GM12872 (cell line): ENCODE measurements at regions not wholly inside any gene's neighbourhood (a gene's known extent, or its start where the extent isn't known, plus 50 kb on each side); places are given as distances from the start of the nearest gene placed in this dataset.

Source experiments
- TF ChIP-seq, protein P1 (sequence below): IDR thresholded peaks from 3 replicates; pipeline ENCODE4 v1.5.1; 2011; ENCODE audit warnings: low read depth, mild to moderate bottlenecking, low read length, moderate library complexity; ENCODE audit not compliant: insufficient read depth

DNA sequence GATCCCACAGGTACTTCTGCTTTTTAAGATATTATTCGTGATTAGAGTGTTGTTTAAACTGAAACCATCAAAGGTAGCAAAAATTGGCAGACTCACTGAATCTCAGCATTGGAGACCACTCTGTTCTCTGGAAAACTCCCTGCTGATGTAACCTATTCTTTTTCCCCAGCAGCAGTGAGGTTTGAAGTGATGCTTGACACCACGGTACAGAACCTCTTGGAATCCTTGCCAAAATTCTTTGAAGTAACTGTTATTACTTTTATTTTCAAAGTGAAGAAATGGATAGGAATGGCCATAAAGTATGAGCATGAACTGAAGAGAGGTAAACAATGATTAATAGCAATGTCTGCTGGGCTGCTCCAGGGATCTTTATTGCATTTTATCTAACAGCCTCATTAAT lies 66.4 kb upstream of the KL start:
- TF ChIP-seq, protein P1, sequence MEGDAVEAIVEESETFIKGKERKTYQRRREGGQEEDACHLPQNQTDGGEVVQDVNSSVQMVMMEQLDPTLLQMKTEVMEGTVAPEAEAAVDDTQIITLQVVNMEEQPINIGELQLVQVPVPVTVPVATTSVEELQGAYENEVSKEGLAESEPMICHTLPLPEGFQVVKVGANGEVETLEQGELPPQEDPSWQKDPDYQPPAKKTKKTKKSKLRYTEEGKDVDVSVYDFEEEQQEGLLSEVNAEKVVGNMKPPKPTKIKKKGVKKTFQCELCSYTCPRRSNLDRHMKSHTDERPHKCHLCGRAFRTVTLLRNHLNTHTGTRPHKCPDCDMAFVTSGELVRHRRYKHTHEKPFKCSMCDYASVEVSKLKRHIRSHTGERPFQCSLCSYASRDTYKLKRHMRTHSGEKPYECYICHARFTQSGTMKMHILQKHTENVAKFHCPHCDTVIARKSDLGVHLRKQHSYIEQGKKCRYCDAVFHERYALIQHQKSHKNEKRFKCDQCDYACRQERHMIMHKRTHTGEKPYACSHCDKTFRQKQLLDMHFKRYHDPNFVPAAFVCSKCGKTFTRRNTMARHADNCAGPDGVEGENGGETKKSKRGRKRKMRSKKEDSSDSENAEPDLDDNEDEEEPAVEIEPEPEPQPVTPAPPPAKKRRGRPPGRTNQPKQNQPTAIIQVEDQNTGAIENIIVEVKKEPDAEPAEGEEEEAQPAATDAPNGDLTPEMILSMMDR, result no peak

GRCh38 chr13:32951580-32951979 lies 64.6 kb upstream of the KL start:
- TF ChIP-seq, protein P1, result no peak

- TF ChIP-seq, protein P1, result no peak
These were observed 60.2 kb upstream of the KL start for GRCh38 chr13:32955881-32956594.

GRCh38 chr13:32956595-32956933 lies 59.7 kb upstream of the KL start:
- TF ChIP-seq, protein P1, result no peak

GRCh38 chr13:32960626-32961025 lies 55.6 kb upstream of the KL start:
- TF ChIP-seq, protein P1, result no peak

DNA sequence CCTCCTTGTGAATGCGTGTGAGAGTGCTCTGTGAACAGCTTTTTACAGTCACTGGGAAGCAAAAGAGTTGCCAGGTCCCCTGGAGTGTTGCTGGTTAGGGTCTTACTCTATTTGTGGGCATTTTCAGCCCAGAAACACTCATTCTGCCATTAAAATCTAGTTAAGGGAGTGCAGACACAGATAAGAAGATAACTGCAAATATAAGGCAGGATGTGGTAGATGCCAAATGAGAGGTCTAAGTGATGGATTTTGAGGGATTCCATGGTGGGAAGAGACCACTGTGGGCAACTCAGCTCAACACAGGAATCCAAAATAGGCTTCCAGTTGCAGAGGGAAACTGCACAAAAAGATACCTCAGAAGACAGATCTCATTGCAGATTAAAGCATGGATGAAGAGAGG lies 54.5 kb upstream of the KL start:
- TF ChIP-seq, protein P1, result no peak

DNA sequence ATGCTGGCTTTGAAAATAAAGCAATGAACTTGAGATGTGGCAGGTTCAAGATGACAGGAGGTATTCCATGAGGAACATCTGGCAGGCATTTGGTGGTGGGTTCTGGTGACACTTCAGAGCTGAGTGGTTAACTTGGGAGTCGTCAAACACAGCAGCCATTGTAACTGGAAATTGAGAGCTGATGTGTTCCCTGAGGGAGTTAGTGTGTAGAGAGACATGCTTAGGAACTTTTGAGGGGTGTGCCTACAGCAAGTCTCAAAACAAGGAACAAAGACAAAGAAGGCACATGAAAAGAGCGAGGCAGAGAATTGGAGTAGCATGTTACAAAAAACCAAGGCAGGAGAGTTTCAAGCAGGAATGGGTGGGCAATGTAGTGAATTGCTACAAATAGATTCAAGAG lies 53.9 kb upstream of the KL start:
- TF ChIP-seq, protein P1, result no peak
